ENCODE measurements at regions not wholly inside any gene's neighbourhood (a gene's known extent, or its start where the extent isn't known, plus 50 kb on each side); places are given as distances from the start of the nearest gene placed in this dataset.
"Not testable (repeated sequence)": the region's sequence is repeated elsewhere in the genome, so short reads cannot be mapped to it uniquely, and the experiment has no call there.

GRCh38 chr5:100688834-100689233 lies 153.7 kb downstream of the FAM174A start:
- H2AK5ac ChIP-seq (ENCODE audit: low read depth, low read length); H3K4ac ChIP-seq (replicated peaks; ENCODE audit: insufficient read length, low read depth, low read length); H2AFZ ChIP-seq (ENCODE audit: low read length); H3K9me3 ChIP-seq (ENCODE audit: insufficient read depth in 2 of 2, low read depth in 1 of 2, low read length in 1 of 2); FAIRE-seq; POLR2A ChIA-PET (ENCODE audit: partially characterized antibody); H3K14ac ChIP-seq (ENCODE audit: insufficient read length); H3K27ac ChIP-seq (ENCODE audit: low read depth, low read length); H2BK15ac ChIP-seq (ENCODE audit: low read length); H2BK5ac ChIP-seq (ENCODE audit: low read depth, low read length); H2BK12ac ChIP-seq (ENCODE audit: low read depth, low read length); H3K9ac ChIP-seq (replicated peaks in 1 of 4; ENCODE audit: extremely low read depth in 1 of 4, low read depth in 3 of 4, low read length in 3 of 4); H4K91ac ChIP-seq (replicated peaks; ENCODE audit: insufficient read length, low read length); H3K18ac ChIP-seq (ENCODE audit: extremely low read depth, low read length); H4K5ac ChIP-seq (ENCODE audit: insufficient read length, low read depth, low read length); H4K20me1 ChIP-seq (replicated peaks in 1 of 2; ENCODE audit: control insufficient read depth in 1 of 2, insufficient read depth in 2 of 2, low read length in 2 of 2); H3K4me3 ChIP-seq (ENCODE audit: extremely low read depth in 1 of 4, insufficient read depth in 2 of 4, low read depth in 3 of 4, low read length in 4 of 4); H2BK20ac ChIP-seq (ENCODE audit: low read length); H3K23me2 ChIP-seq (ENCODE audit: low read depth, low read length); H3K4me1 ChIP-seq (replicated peaks in 1 of 4; ENCODE audit: control insufficient read depth in 3 of 4, insufficient read depth in 4 of 4, low read length in 3 of 4); H2BK120ac ChIP-seq (replicated peaks; ENCODE audit: low read depth, low read length); H4K8ac ChIP-seq (ENCODE audit: extremely low read depth, insufficient read depth, low read length); DNase-seq (ENCODE audit: low read depth in 1 of 2, low spot score in 2 of 2); H3K23ac ChIP-seq (ENCODE audit: insufficient read length); H3K79me1 ChIP-seq (ENCODE audit: low read depth, low read length); H3K4me2 ChIP-seq (ENCODE audit: insufficient read depth in 1 of 2, low read depth in 2 of 2, low read length in 2 of 2); H3K56ac ChIP-seq (replicated peaks; ENCODE audit: insufficient read length, low read depth, low read length); H3K36me3 ChIP-seq (ENCODE audit: control insufficient read depth in 2 of 4, insufficient read depth in 4 of 4, low read length in 3 of 4); H3K79me2 ChIP-seq (ENCODE audit: control insufficient read depth in 1 of 2, insufficient read depth in 2 of 2, low read length in 2 of 2); H3K27me3 ChIP-seq (replicated peaks in 1 of 4; ENCODE audit: control insufficient read depth in 3 of 4, extremely low read depth in 1 of 4, insufficient read depth in 3 of 4, low read length in 3 of 4): not testable (repeated sequence)
- CTCF ChIA-PET (ENCODE audit: partially characterized antibody): interaction anchor here (1.2 to 1.9 kb wide), 3 partner anchors 9 to 212 kb away, joined by 3 to 15 read pairs (median 6); no protein-coding TSS in a partner anchor
- WGBS, 2 experiments (ENCODE audit: extremely low coverage in 1 of 2, insufficient coverage in 1 of 2, insufficient read length in 1 of 2, insufficient replicate concordance in 2 of 2, low coverage in 1 of 2, low lambda C conversion rate in 2 of 2, missing lambda C conversion rate in 1 of 2): 92% methylated on average over 21 of the region's 26 CpGs; no CpG with 5 or more reads in 1 of the 2 experiments

Data from H1 (cell line).